H1 (cell line): ENCODE measurements at regions not wholly inside any gene's neighbourhood (a gene's known extent, or its start where the extent isn't known, plus 50 kb on each side); places are given as distances from the start of the nearest gene placed in this dataset.

ENCODE experiments used
- ASH2L ChIP-seq: fragments of 200-600, 300-600 bp; sonication (generic); IDR thresholded peaks from one replicate; pipeline ENCODE4 v1.7.1; 2017; ENCODE audit warnings: low read length
- MAFK ChIP-seq: IDR thresholded peaks from 2 replicates; pipeline ENCODE4 v1.6.1; 2012; ENCODE audit warnings: low read depth, mild to moderate bottlenecking, improper control_type of control experiment, low read length

DNA sequence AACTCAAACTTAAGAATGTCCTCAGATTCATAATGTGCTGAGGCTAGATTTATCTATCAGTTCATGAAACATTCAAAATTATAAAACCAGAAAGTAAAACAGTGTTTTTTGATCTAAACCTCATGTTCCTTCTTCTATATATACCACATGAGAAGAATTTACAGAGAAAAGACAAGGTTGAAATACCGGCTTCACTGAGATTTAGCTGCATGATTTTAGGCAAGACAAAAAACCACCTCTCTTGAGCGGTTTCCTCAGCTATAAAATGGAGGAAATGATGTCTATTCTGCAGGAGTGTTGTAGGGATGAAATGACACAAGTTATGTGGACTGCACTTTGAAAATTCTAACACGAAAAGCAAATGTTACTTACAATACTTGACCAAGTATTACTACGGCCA, 80.6 kb upstream of the FOXB1 start (continued):
- TF ChIP-seq ASH2L (no peak), MAFK (no peak)
